ENCODE measurements at regions not wholly inside any gene's neighbourhood (a gene's known extent, or its start where the extent isn't known, plus 50 kb on each side); places are given as distances from the start of the nearest gene placed in this dataset.

GRCh38 chr1:83725735-83726360, 273.1 kb downstream of the TTLL7 start:
- H3K4me3 ChIP-seq (ENCODE audit: control insufficient read depth, low read depth, low read length): no peak overlapping the region
- no peak for TF ChIP-seq CTCF (IDR thresholded peaks at IDR 0.05; ENCODE audit: control insufficient read depth, insufficient read depth, low read depth, low read length, missing control alignments)
- no peak for DNase-seq (ENCODE audit: low read depth)

GRCh38 chr1:83718338-83718737, 280.6 kb downstream of the TTLL7 start:
- TF ChIP-seq CTCF (IDR thresholded peaks at IDR 0.05; ENCODE audit: control insufficient read depth, insufficient read depth, low read depth, low read length, missing control alignments): no peak
- no peak overlapping the region for H3K4me3 ChIP-seq (ENCODE audit: control insufficient read depth, low read depth, low read length)
- no peak for DNase-seq (ENCODE audit: low read depth)

GRCh38 chr1:83717785-83718184, 281.1 kb downstream of the TTLL7 start:
- DNase-seq (ENCODE audit: low read depth): no peak
- H3K4me3 ChIP-seq (ENCODE audit: control insufficient read depth, low read depth, low read length): no peak overlapping the region
- no peak for TF ChIP-seq CTCF (IDR thresholded peaks at IDR 0.05; ENCODE audit: control insufficient read depth, insufficient read depth, low read depth, low read length, missing control alignments)

GRCh38 chr1:83716641-83717040, 282.3 kb downstream of the TTLL7 start:
- H3K4me3 ChIP-seq (ENCODE audit: control insufficient read depth, low read depth, low read length): no peak overlapping the region
- DNase-seq (ENCODE audit: low read depth): no peak
- no peak for TF ChIP-seq CTCF (IDR thresholded peaks at IDR 0.05; ENCODE audit: control insufficient read depth, insufficient read depth, low read depth, low read length, missing control alignments)

- no peak for TF ChIP-seq CTCF (IDR thresholded peaks at IDR 0.05; ENCODE audit: control insufficient read depth, insufficient read depth, low read depth, low read length, missing control alignments)
- DNase-seq (ENCODE audit: low read depth): no peak
- no peak overlapping the region for H3K4me3 ChIP-seq (ENCODE audit: control insufficient read depth, low read depth, low read length)
Observed at GRCh38 chr1:83715550-83715949, 283.4 kb downstream of the TTLL7 start.

GRCh38 chr1:83709662-83710061, 289.3 kb downstream of the TTLL7 start:
- no peak for DNase-seq (ENCODE audit: low read depth)
- TF ChIP-seq CTCF (IDR thresholded peaks at IDR 0.05; ENCODE audit: control insufficient read depth, insufficient read depth, low read depth, low read length, missing control alignments): no peak
- H3K4me3 ChIP-seq (ENCODE audit: control insufficient read depth, low read depth, low read length): no peak overlapping the region
